HG03159 (cell line): ENCODE measurements at regions not wholly inside any gene's neighbourhood (a gene's known extent, or its start where the extent isn't known, plus 50 kb on each side); places are given as distances from the start of the nearest gene placed in this dataset.
"Not testable (repeated sequence)": the region's sequence is repeated elsewhere in the genome, so short reads cannot be mapped to it uniquely, and the experiment has no call there.

Source experiments
- ATAC-seq: cut with Tn5 transposase; IDR thresholded peaks from one replicate; pipeline ENCODE4 v1.9.1; 2021; ENCODE audit warnings: mild to moderate bottlenecking, moderate library complexity; ENCODE audit not compliant: unreplicated experiment

- no peak for ATAC-seq
These were observed 131.6 kb upstream of the TAS2R1 start for GRCh38 chr5:9761706-9762105.

GRCh38 chr5:9752670-9753069 lies 122.5 kb upstream of the TAS2R1 start:
- not testable (repeated sequence) for ATAC-seq

GRCh38 chr5:9743507-9743906 lies 113.4 kb upstream of the TAS2R1 start:
- no peak for ATAC-seq

GRCh38 chr5:9742848-9743247 lies 112.7 kb upstream of the TAS2R1 start:
- ATAC-seq = no peak

- no peak for ATAC-seq
These were observed 109.0 kb upstream of the TAS2R1 start for GRCh38 chr5:9739135-9739534.

- ATAC-seq = no peak
These were observed 107.1 kb upstream of the TAS2R1 start for GRCh38 chr5:9737265-9737664.

GRCh38 chr5:9733486-9733885 lies 103.3 kb upstream of the TAS2R1 start:
- no peak for ATAC-seq

- no peak for ATAC-seq
These were observed 101.0 kb upstream of the TAS2R1 start for GRCh38 chr5:9731159-9731558.

GRCh38 chr5:9728261-9728660 lies 98.1 kb upstream of the TAS2R1 start:
- ATAC-seq = no peak

- no peak for ATAC-seq
These were observed 96.8 kb upstream of the TAS2R1 start for GRCh38 chr5:9726931-9727330.

- not testable (repeated sequence) for ATAC-seq
These were observed 95.1 kb upstream of the TAS2R1 start for GRCh38 chr5:9725265-9725664.

- ATAC-seq = no peak
These were observed 94.6 kb upstream of the TAS2R1 start for GRCh38 chr5:9724707-9725106.

- no peak for ATAC-seq
These were observed 92.5 kb upstream of the TAS2R1 start for GRCh38 chr5:9722601-9723180.

- ATAC-seq = no peak
These were observed 91.0 kb upstream of the TAS2R1 start for GRCh38 chr5:9721161-9721560.

GRCh38 chr5:9720361-9720760 lies 90.2 kb upstream of the TAS2R1 start:
- no peak for ATAC-seq

GRCh38 chr5:9716838-9717281 lies 86.7 kb upstream of the TAS2R1 start:
- ATAC-seq = peak; percentile 91

- no peak for ATAC-seq
These were observed 85.8 kb upstream of the TAS2R1 start for GRCh38 chr5:9715891-9716335.

GRCh38 chr5:9713959-9714586 lies 83.9 kb upstream of the TAS2R1 start:
- no peak for ATAC-seq

- no peak for ATAC-seq
These were observed 83.2 kb upstream of the TAS2R1 start for GRCh38 chr5:9713356-9713755.

GRCh38 chr5:9712911-9713310 lies 82.8 kb upstream of the TAS2R1 start:
- ATAC-seq = no peak

GRCh38 chr5:9712506-9712905 lies 82.4 kb upstream of the TAS2R1 start:
- ATAC-seq = no peak

- ATAC-seq = no peak
These were observed 79.9 kb upstream of the TAS2R1 start for GRCh38 chr5:9710069-9710468.
